H9 (cell line): ENCODE measurements at regions not wholly inside any gene's neighbourhood (a gene's known extent, or its start where the extent isn't known, plus 50 kb on each side); places are given as distances from the start of the nearest gene placed in this dataset.

Source experiments
- DNase-seq: peaks from one replicate; pipeline ENCODE4 v3.0.0-alpha.2; 2017
- H2AFZ ChIP-seq: one replicate; pipeline ENCODE4 v1.6.1; 2013; ENCODE audit warnings: mild to moderate bottlenecking, low read length, control low read depth, moderate library complexity
- H2AK5ac ChIP-seq: 2 replicates; pipeline ENCODE4 v1.6.1; 2013; ENCODE audit warnings: low read length, control low read depth, mixed read lengths; ENCODE audit not compliant: insufficient read length
- H2BK120ac ChIP-seq: one replicate; pipeline ENCODE4 v1.6.1; 2013; ENCODE audit warnings: low read depth, mild to moderate bottlenecking, low read length, control low read depth, inconsistent platforms; ENCODE audit not compliant: poor library complexity, severe bottlenecking
- H2BK12ac ChIP-seq: 2 replicates; pipeline ENCODE4 v1.6.1; 2013; ENCODE audit warnings: low read length, control low read depth, mixed read lengths, low read depth; ENCODE audit not compliant: insufficient read length
- H2BK15ac ChIP-seq: 2 replicates; pipeline ENCODE4 v1.6.1; 2013; ENCODE audit warnings: low read depth, low read length, control low read depth
- H2BK20ac ChIP-seq: one replicate; pipeline ENCODE4 v1.6.1; 2013; ENCODE audit warnings: low read depth, mild to moderate bottlenecking, low read length, control low read depth, inconsistent platforms; ENCODE audit not compliant: poor library complexity, severe bottlenecking
- H2BK5ac ChIP-seq: 2 replicates; pipeline ENCODE4 v1.6.1; 2013; ENCODE audit warnings: low read length, control low read depth, mixed read lengths; ENCODE audit not compliant: insufficient read length
- H3K14ac ChIP-seq: 2 replicates; pipeline ENCODE4 v1.6.1; 2013; ENCODE audit warnings: low read length, control low read depth; ENCODE audit not compliant: insufficient read depth
- H3K18ac ChIP-seq: 2 replicates; pipeline ENCODE4 v1.6.1; 2013; ENCODE audit warnings: low read depth, mild to moderate bottlenecking, mixed read lengths, low read length, control low read depth; ENCODE audit not compliant: insufficient read length
- H3K23ac ChIP-seq: 2 replicates; pipeline ENCODE4 v1.6.1; 2013; ENCODE audit warnings: low read length, control low read depth, mixed read lengths, low read depth; ENCODE audit not compliant: insufficient read length
- H3K23me2 ChIP-seq: 2 replicates; pipeline ENCODE4 v1.6.1; 2013; ENCODE audit warnings: low read depth, mild to moderate bottlenecking, mixed read lengths, low read length, control low read depth; ENCODE audit not compliant: insufficient read length, poor library complexity, severe bottlenecking
- H3K27ac ChIP-seq: 2 replicates; pipeline ENCODE4 v1.5.1; 2013; ENCODE audit warnings: low read length, control low read depth, mixed read lengths, low read depth; ENCODE audit not compliant: insufficient read length
- H3K27me3 ChIP-seq: 2 replicates; pipeline ENCODE4 v1.6.1; 2013; ENCODE audit warnings: low read length, control low read depth, inconsistent platforms; ENCODE audit not compliant: insufficient read depth
- H3K4ac ChIP-seq: 2 replicates; pipeline ENCODE4 v1.6.1; 2013; ENCODE audit warnings: low read depth, mild to moderate bottlenecking, control low read depth, inconsistent platforms, low read length, moderate library complexity
- H3K4me1 ChIP-seq: 2 replicates; pipeline ENCODE4 v1.6.1; 2013; ENCODE audit warnings: low read length, control low read depth, inconsistent platforms; ENCODE audit not compliant: insufficient read depth
- H3K4me2 ChIP-seq: 2 replicates; pipeline ENCODE4 v1.6.1; 2013; ENCODE audit warnings: low read length, control low read depth, mixed read lengths; ENCODE audit not compliant: insufficient read length, insufficient read depth
- H3K56ac ChIP-seq: 2 replicates; pipeline ENCODE4 v1.6.1; 2013; ENCODE audit warnings: low read depth, mild to moderate bottlenecking, mixed read lengths, low read length, control low read depth; ENCODE audit not compliant: insufficient read length
- H3K79me1 ChIP-seq: 2 replicates; pipeline ENCODE4 v1.6.1; 2013; ENCODE audit warnings: low read depth, mild to moderate bottlenecking, moderate library complexity, low read length, control low read depth, inconsistent platforms; ENCODE audit not compliant: insufficient read depth, poor library complexity, severe bottlenecking
- H3K79me2 ChIP-seq: 2 replicates; pipeline ENCODE4 v1.6.1; 2013; ENCODE audit warnings: low read length, control low read depth, inconsistent platforms; ENCODE audit not compliant: insufficient read depth
- H3K9ac ChIP-seq: 2 replicates; pipeline ENCODE4 v1.6.1; 2013; ENCODE audit warnings: low read length, control low read depth, mixed read lengths; ENCODE audit not compliant: insufficient read length; ENCODE audit errors: extremely low read depth
- H3K9me3 ChIP-seq: one replicate; pipeline ENCODE4 v1.6.1; 2013; ENCODE audit warnings: low read depth, low read length, inconsistent platforms; ENCODE audit not compliant: control insufficient read depth
- H3T11ph ChIP-seq: one replicate; pipeline ENCODE4 v1.6.1; 2013; ENCODE audit warnings: mild to moderate bottlenecking, low read length, control low read depth, inconsistent platforms
- H4K20me1 ChIP-seq: one replicate; pipeline ENCODE4 v1.6.1; 2013; ENCODE audit not compliant: control insufficient read depth, insufficient read length, insufficient read depth
- H4K5ac ChIP-seq: 2 replicates; pipeline ENCODE4 v1.6.1; 2013; ENCODE audit warnings: low read depth, mild to moderate bottlenecking, mixed read lengths, low read length, control low read depth; ENCODE audit not compliant: insufficient read length
- H4K8ac ChIP-seq: replicated peaks from 2 replicates; pipeline ENCODE4 v1.6.1; 2013; ENCODE audit warnings: low read length, control low read depth, mixed read lengths, low read depth; ENCODE audit not compliant: insufficient read length
- H4K91ac ChIP-seq: 2 replicates; pipeline ENCODE4 v1.6.1; 2013; ENCODE audit warnings: low read depth, mild to moderate bottlenecking, moderate library complexity, mixed read lengths, low read length, control low read depth; ENCODE audit not compliant: insufficient read length
- H3K27ac Mint-ChIP-seq, 3 experiments: 2 replicates in 2 of 3; 3 replicates in 1 of 3; pipeline ENCODE4 v1.8.0; 2020 to 2021; ENCODE audit warnings: mixed read lengths in 3 of 3, mild to moderate bottlenecking in 1 of 3, moderate library complexity in 1 of 3
- H3K27me3 Mint-ChIP-seq: 2 replicates; pipeline ENCODE4 v1.8.0; 2021; ENCODE audit warnings: low read depth, mild to moderate bottlenecking, moderate library complexity, mixed read lengths
- H3K36me3 Mint-ChIP-seq, 3 experiments: 2 replicates in 2 of 3; 3 replicates in 1 of 3; pipeline ENCODE4 v1.8.0; 2020 to 2021; ENCODE audit warnings: low read depth in 3 of 3, mixed read lengths in 3 of 3; ENCODE audit not compliant: insufficient read depth in 1 of 3
- H3K4me1 Mint-ChIP-seq, 2 experiments: 2 replicates each; pipeline ENCODE4 v1.8.0; 2020; ENCODE audit warnings: mixed read lengths in 2 of 2
- H3K4me3 Mint-ChIP-seq, 2 experiments: 2 replicates in 1 of 2; 3 replicates in 1 of 2; pipeline ENCODE4 v1.8.0; 2020 to 2021; ENCODE audit warnings: mild to moderate bottlenecking in 2 of 2, mixed read lengths in 2 of 2, moderate library complexity in 1 of 2
- H3K9me3 Mint-ChIP-seq, 2 experiments: 2 replicates in 1 of 2; 3 replicates in 1 of 2; pipeline ENCODE4 v1.8.0; 2020; ENCODE audit warnings: mild to moderate bottlenecking in 2 of 2, mixed read lengths in 2 of 2, moderate library complexity in 1 of 2
- WGBS: extraction: QIAGEN DNeasy Blood & Tissue Kit; methylation state at CpG from one replicate; pipeline ENCODE4 v1.1.7; 2013; ENCODE audit warnings: missing lambda C conversion rate, low lambda C conversion rate, mixed read lengths; ENCODE audit not compliant: insufficient read length; ENCODE audit errors: extremely low coverage; 5-methylcytosine and 5-hydroxymethylcytosine counted together
- TF ChIP-seq, protein P1 (sequence below): fragments of 200-600 bp; sonication (generic); conservative IDR thresholded peaks from 3 replicates; pipeline ENCODE4 v1.8.0; 2021; ENCODE audit warnings: antibody characterized with exemption, mild to moderate bottlenecking

DNA sequence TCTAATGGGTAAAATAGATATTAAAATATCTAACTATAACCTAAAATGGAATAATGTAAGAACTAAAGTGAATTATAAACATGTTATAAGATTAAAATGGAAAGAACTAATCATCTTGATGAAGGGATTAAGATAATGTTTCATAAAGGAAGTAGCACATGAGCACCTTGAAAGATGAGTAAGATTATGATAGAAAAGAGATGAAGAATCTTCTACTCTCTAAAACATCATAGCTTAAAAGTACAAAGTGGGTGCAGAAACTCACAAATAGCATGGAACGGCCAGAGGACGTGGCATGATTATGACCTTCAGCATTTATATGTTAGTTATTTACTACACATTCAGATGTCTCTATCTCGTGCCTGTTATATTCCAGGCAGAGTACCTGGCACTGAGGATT is 76.2 kb upstream of the COL5A2 start:
- no peaks in the 10 kb centered on the region for H3K27me3 Mint-ChIP-seq
- Histone ChIP-seq H3K27ac (no peak overlapping the region), H3K27me3 (no peaks in the 10 kb centered on the region), H2BK20ac (no peak overlapping the region), H3K23ac (no peak overlapping the region), H3T11ph (no peak overlapping the region), H2BK15ac (no peak overlapping the region), H3K9me3 (no peaks in the 10 kb centered on the region), H2AK5ac (no peak overlapping the region), H3K4ac (no peak overlapping the region), H3K18ac (no peak overlapping the region), H3K4me2 (no peak overlapping the region), H2AFZ (no peak overlapping the region), H4K8ac (no peak overlapping the region), H2BK12ac (no peak overlapping the region), H3K56ac (no peak overlapping the region), H3K79me2 (no peaks in the 10 kb centered on the region), H3K4me1 (0 out of 2 replicates have a peak, but pooled peaks cover 3% of the 10 kb centered on the region), H3K23me2 (no peaks in the 10 kb centered on the region), H3K79me1 (no peaks in the 10 kb centered on the region), H2BK5ac (no peak overlapping the region), H4K91ac (no peak overlapping the region), H3K14ac (no peak overlapping the region), H2BK120ac (no peak overlapping the region), H4K20me1 (no peaks in the 10 kb centered on the region), H4K5ac (no peak overlapping the region), H3K9ac (no peak overlapping the region)
- no peaks in the 10 kb centered on the region for H3K9me3 Mint-ChIP-seq
- no peak overlapping the region for H3K4me3 Mint-ChIP-seq
- TF ChIP-seq, protein P1, sequence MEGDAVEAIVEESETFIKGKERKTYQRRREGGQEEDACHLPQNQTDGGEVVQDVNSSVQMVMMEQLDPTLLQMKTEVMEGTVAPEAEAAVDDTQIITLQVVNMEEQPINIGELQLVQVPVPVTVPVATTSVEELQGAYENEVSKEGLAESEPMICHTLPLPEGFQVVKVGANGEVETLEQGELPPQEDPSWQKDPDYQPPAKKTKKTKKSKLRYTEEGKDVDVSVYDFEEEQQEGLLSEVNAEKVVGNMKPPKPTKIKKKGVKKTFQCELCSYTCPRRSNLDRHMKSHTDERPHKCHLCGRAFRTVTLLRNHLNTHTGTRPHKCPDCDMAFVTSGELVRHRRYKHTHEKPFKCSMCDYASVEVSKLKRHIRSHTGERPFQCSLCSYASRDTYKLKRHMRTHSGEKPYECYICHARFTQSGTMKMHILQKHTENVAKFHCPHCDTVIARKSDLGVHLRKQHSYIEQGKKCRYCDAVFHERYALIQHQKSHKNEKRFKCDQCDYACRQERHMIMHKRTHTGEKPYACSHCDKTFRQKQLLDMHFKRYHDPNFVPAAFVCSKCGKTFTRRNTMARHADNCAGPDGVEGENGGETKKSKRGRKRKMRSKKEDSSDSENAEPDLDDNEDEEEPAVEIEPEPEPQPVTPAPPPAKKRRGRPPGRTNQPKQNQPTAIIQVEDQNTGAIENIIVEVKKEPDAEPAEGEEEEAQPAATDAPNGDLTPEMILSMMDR, result no peak
- no peak overlapping the region for H3K27ac Mint-ChIP-seq
- DNase-seq, result no peak
- peaks cover 6 to 9% of the 10 kb centered on the region in 2 experiments for H3K4me1 Mint-ChIP-seq
- WGBS, result no CpG with 5 or more reads among the region's 3 CpGs
- H3K36me3 Mint-ChIP-seq, result no peaks in the 10 kb centered on the region
